Adrenal gland (tissue), 9 donors: ENCODE measurements at regions not wholly inside any gene's neighbourhood (a gene's known extent, or its start where the extent isn't known, plus 50 kb on each side); places are given as distances from the start of the nearest gene placed in this dataset.

Experiments
- DNase-seq, 7 donors: peaks; one replicate each; pipeline ENCODE4 v3.0.0-alpha.2; 2019 to 2020
- H3K27ac ChIP-seq, 5 donors: fragments of 200-600 bp; sonication (generic) in 4 of 5; 1 replicate in 3 of 5; 2 replicates in 2 of 5; pipeline versions ENCODE4 v1.5.1 to v1.8.0; 2016 to 2020; ENCODE audit warnings: mild to moderate bottlenecking in 1 of 5
- H3K27me3 ChIP-seq: fragments of 200-600 bp; 2 replicates; pipeline ENCODE4 v1.8.0; 2021
- H3K36me3 ChIP-seq, 2 donors: fragments of 200-600 bp; replicated peaks in 1 of 2; 1 replicate in 1 of 2; 2 replicates in 1 of 2; pipeline versions ENCODE4 v1.5.1 to v1.8.0; 2018 to 2022
- H3K4me1 ChIP-seq, 2 donors: fragments of 200-600 bp; replicated peaks in 1 of 2; 1 replicate in 1 of 2; 2 replicates in 1 of 2; pipeline versions ENCODE4 v1.5.1 to v1.8.0; 2018 to 2021
- H3K4me3 ChIP-seq, 4 donors: fragments of 200-600 bp; sonication (generic) in 3 of 4; one replicate each; pipeline ENCODE4 v1.5.1; 2016 to 2018
- H3K9me3 ChIP-seq, 3 donors: fragments of 200-600 bp; sonication (generic) in 1 of 3; replicated peaks in 1 of 3; 1 replicate in 2 of 3; 2 replicates in 1 of 3; pipeline versions ENCODE4 v1.5.1 to v1.8.0; 2016 to 2021
- CTCF ChIP-seq, 6 experiments: fragments of 450-650 bp in 4 of 6; fragments of 200-600 bp in 2 of 6; sonication (generic) in 1 of 6; IDR thresholded peaks; 1 replicate in 5 of 6; 2 replicates in 1 of 6; pipeline versions ENCODE4 v1.5.1 to v1.8.0; 2016 to 2021; ENCODE audit warnings: antibody characterized with exemption in 6 of 6, mild to moderate bottlenecking in 2 of 6, moderate library complexity in 1 of 6
- POLR2A ChIP-seq, 2 donors: fragments of 450-650 bp; IDR thresholded peaks; one replicate each; pipeline ENCODE4 v1.6.1; 2017; ENCODE audit warnings: antibody characterized with exemption in 2 of 2, mild to moderate bottlenecking in 2 of 2, moderate library complexity in 1 of 2
- WGBS, 4 donors: extraction: QIAGEN DNeasy Blood & Tissue Kit in 2 of 4; methylation state at CpG; one replicate each; pipeline versions ENCODE4 v1.1.5 to v1.1.7; 2013 to 2017; 5-methylcytosine and 5-hydroxymethylcytosine counted together
- intact Hi-C, 2 donors: fragments of 100-400 bp; cut with DNase I; formaldehyde crosslinking; loops; one replicate each; pipeline versions ENCODE4 v1.14.1 to v1.15.0; 2022 to 2023
- donor health status: healthy with polysubstance abuse.
- donor health status: Bipolar disorder and iron deficiency.
- donor health status: DM: yes; HTN: yes; CAD: no.
- donor health status: DM: no; HTN: no; CAD: no.
- donor health status: DM: no; HTN: no; CAD: no.

GRCh38 chr2:150126839-150127238 is 360.6 kb downstream of the RND3 start:
- no peak for TF ChIP-seq POLR2A (IDR thresholded peaks at IDR 0.05)
- TF ChIP-seq CTCF (IDR thresholded peaks at IDR 0.05) = no peak
- no peaks in the 10 kb centered on the region for H3K27me3 ChIP-seq
- no peaks in the 10 kb centered on the region for H3K4me1 ChIP-seq
- no peaks in the 10 kb centered on the region for H3K36me3 ChIP-seq
- no peaks in the 10 kb centered on the region for H3K9me3 ChIP-seq
- H3K4me3 ChIP-seq = no peak overlapping the region
- DNase-seq = no peak
- no peak overlapping the region for H3K27ac ChIP-seq
- WGBS, 4 donors = 86 to 99% (median 96%) methylated on average over 2 of the region's 2 CpGs
- intact Hi-C loops = no loop called here

GRCh38 chr2:150126143-150126740 is 361.2 kb downstream of the RND3 start:
- Histone ChIP-seq H3K9me3 (no peaks in the 10 kb centered on the region), H3K27me3 (no peaks in the 10 kb centered on the region), H3K4me1 (no peaks in the 10 kb centered on the region), H3K27ac (no peak overlapping the region), H3K4me3 (no peak overlapping the region), H3K36me3 (no peaks in the 10 kb centered on the region)
- intact Hi-C loops = no loop called here
- no peak for TF ChIP-seq CTCF (IDR thresholded peaks at IDR 0.05)
- no peak for TF ChIP-seq POLR2A (IDR thresholded peaks at IDR 0.05)
- WGBS, 4 donors = 90 to 94% (median 91%) methylated on average over 7 of the region's 7 CpGs
- DNase-seq = no peak

GRCh38 chr2:150125708-150126107 is 361.8 kb downstream of the RND3 start:
- Histone ChIP-seq H3K4me1 (no peaks in the 10 kb centered on the region), H3K9me3 (no peaks in the 10 kb centered on the region), H3K4me3 (no peak overlapping the region), H3K27me3 (no peaks in the 10 kb centered on the region), H3K36me3 (no peaks in the 10 kb centered on the region), H3K27ac (no peak overlapping the region)
- no peak for TF ChIP-seq CTCF (IDR thresholded peaks at IDR 0.05)
- no peak for TF ChIP-seq POLR2A (IDR thresholded peaks at IDR 0.05)
- WGBS, 4 donors = 69 to 74% (median 72%) methylated on average over 9 of the region's 9 CpGs
- no peak for DNase-seq
- intact Hi-C loops = no loop called here

- WGBS, 4 donors = 91 to 98% (median 93%) methylated on average over 5 of the region's 5 CpGs
- no peak for TF ChIP-seq CTCF (IDR thresholded peaks at IDR 0.05)
- H3K27me3 ChIP-seq = no peaks in the 10 kb centered on the region
- no peak for DNase-seq
- no peaks in the 10 kb centered on the region for H3K36me3 ChIP-seq
- no peak overlapping the region for H3K27ac ChIP-seq
- no peaks in the 10 kb centered on the region for H3K9me3 ChIP-seq
- no peaks in the 10 kb centered on the region for H3K4me1 ChIP-seq
- no peak overlapping the region for H3K4me3 ChIP-seq
- intact Hi-C loops = no loop called here
These were observed 362.3 kb downstream of the RND3 start for GRCh38 chr2:150125188-150125587.
